Lower leg skin (tissue), 3 donors: ENCODE measurements at regions not wholly inside any gene's neighbourhood (a gene's known extent, or its start where the extent isn't known, plus 50 kb on each side); places are given as distances from the start of the nearest gene placed in this dataset.

Experiments
- CTCF ChIP-seq, 3 donors: fragments of 450-650 bp; IDR thresholded peaks; one replicate each; pipeline ENCODE4 v1.5.1; 2016; ENCODE audit warnings: antibody characterized with exemption in 3 of 3, mild to moderate bottlenecking in 3 of 3, moderate library complexity in 2 of 3
- POLR2A ChIP-seq, 2 donors: fragments of 450-650 bp; IDR thresholded peaks; one replicate each; pipeline ENCODE4 v1.6.1; 2016 to 2017; ENCODE audit warnings: antibody characterized with exemption in 2 of 2, mild to moderate bottlenecking in 1 of 2, moderate library complexity in 1 of 2

GRCh38 chr9:4370501-4370900 lies 70.6 kb upstream of the GLIS3 start:
- TF ChIP-seq POLR2A (IDR thresholded peaks at IDR 0.05) (no peak), CTCF (IDR thresholded peaks at IDR 0.05) (no peak)
